HG02973 (cell line): ENCODE measurements at regions not wholly inside any gene's neighbourhood (a gene's known extent, or its start where the extent isn't known, plus 50 kb on each side); places are given as distances from the start of the nearest gene placed in this dataset.

Source experiments
- ATAC-seq: cut with Tn5 transposase; IDR thresholded peaks from one replicate; pipeline ENCODE4 v1.9.1; 2021; ENCODE audit warnings: moderate library complexity; ENCODE audit not compliant: unreplicated experiment

DNA sequence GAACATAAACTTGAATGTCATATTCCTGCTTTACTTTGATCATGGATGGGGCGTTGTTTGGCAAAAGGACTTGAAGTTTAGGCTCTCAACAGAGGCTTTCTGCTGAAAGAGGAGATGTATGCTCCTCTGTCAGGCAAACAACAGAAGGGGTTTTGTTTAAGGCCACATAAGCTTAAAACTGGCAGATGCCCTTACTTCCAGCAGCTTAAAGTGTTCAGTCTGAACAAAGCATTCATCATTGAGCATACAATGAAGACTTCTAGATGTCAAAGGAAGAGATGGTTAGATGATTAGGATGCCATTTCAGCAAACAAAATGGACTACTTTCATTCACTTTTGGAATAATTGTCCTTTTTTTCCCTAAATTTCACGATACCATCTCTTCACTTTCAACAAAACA, 484.5 kb downstream of the SLITRK6 start:
- ATAC-seq = no peak

GRCh38 chr13:85313761-85314503, 485.3 kb downstream of the SLITRK6 start:
- ATAC-seq = no peak

DNA sequence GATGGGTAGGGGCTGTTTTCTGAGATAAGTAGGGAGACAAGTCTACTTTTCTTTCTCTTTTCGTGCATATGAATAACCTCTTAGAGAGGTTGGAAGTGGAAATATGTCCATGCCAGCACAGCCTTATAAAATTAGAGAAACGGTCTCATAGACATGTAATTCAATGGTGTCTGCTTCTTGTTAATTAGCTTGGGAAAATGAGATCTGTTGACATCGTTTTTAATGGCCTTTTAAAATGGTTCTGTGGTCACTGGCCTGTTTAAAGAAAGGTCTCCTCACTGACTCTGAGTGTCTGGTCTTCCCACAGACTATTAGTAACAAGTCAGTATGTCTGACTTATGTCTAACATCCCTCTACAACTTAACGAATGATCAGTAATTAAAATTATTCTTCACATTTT, 487.1 kb downstream of the SLITRK6 start:
- no peak for ATAC-seq

DNA sequence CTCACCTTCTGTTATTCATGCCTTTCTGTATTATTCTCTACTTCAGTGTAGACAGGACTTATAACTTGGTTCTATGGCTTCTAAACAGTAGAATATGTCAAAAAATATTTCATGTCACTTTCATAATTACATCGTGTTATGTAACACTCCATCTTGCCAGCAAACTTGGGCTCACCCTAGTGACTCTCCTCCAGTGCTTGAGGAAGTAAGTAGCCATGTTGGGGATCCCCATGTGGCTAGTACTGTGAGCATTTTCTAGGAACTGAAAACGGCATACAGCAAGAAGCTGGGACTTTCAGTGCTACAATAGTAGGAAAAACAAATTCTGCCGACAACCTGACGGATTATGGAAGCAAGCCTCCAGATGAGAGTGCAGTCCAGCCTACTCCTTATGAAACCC, 495.6 kb downstream of the SLITRK6 start:
- ATAC-seq = no peak

GRCh38 chr13:85298387-85298924, 500.8 kb downstream of the SLITRK6 start:
- ATAC-seq = no peak

DNA sequence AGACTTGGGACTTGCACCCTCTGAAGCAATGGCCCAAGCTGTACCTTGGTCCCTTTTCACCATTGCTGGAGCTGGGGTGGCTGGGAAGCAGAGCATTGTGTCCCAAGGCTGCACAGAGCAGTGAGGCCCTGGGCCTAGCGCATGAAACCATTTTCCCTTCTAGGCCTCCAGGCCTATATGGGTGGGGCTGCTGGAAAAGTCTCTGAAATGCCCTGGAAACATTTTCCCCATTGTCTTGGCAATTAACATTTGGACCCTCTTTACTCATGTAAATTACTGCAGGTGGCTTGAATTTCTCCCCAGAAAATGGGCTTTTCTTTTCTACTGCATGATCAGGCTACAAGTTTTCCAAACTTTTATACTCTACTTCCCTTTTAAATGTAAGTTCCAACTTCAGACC, 510.5 kb downstream of the SLITRK6 start:
- ATAC-seq = no peak

DNA sequence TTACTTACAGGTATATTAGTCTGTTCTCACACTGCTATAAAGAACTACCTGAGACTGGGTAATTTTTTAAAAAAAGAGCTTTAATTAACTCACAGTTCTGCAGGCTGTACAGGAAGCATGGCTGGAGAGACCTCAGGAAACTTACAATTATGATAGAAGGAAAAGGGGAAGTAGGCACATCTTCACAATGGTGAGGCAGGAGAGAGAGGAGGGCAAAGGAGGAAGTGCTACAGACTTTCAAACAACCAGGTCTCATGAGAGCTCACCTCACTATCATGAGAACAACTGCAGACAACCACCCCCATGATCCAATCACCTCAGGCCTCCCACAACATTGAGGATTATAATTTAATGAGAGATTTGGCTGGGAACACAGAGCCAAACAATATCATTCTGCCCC, 511.7 kb downstream of the SLITRK6 start:
- ATAC-seq = no peak

DNA sequence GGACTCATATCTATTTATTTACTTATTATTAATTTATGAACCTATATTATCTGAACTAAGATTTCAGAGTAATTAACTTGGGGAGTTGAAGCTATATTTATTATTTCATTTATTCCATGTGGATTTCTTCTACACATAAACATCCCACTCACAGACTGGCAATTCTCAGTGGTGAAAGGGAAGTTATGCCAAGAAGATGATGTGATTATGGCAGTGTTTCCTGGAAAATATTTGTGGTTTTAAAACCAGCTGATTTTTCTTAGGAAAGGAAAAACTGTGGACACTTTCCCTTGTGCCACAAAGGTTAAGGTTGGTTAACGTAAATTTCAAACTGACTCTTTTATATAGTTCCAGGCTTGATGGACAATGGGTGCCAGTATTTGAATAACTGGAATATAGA, 513.1 kb downstream of the SLITRK6 start:
- ATAC-seq = no peak

DNA sequence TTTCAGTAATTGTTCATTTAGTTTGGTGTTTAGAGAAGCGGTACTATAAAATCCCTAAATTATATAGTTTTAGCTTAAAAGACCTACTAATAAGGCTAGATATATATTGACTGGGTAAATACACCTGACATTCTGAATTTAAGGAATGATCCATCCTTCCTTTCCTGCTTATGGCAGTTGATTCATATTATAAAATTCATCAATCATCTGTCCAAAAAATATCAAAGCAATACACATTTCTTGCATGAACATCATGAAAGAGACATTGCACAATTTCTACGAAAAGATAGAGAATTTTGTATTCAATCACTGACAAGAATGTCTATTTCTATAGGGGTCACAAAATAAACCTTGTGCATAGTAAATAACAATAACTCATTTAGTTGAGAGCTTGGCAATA, 514.9 kb downstream of the SLITRK6 start:
- ATAC-seq = no peak

GRCh38 chr13:85283408-85283807, 515.8 kb downstream of the SLITRK6 start:
- ATAC-seq = no peak

DNA sequence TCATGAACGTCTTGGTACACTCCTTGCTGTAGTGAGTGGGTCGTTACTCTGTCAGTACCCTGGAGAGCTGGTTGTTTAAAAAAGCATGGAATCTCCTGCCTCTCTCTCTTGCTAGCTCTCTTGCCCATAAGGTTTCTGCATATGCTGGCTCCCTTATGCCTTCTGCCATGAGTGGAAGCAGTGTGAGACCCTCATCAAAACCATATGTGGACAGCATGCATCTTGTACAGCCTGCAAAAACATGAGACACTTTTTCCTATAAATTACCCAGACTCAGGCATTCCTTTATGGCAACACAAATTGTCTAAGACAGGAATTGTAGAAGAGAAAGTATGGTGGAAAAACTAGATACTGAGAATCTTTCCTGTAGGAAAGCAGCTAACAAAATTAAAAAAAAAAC, 516.3 kb downstream of the SLITRK6 start:
- ATAC-seq = no peak

GRCh38 chr13:85278851-85279250, 520.4 kb downstream of the SLITRK6 start:
- no peak for ATAC-seq

DNA sequence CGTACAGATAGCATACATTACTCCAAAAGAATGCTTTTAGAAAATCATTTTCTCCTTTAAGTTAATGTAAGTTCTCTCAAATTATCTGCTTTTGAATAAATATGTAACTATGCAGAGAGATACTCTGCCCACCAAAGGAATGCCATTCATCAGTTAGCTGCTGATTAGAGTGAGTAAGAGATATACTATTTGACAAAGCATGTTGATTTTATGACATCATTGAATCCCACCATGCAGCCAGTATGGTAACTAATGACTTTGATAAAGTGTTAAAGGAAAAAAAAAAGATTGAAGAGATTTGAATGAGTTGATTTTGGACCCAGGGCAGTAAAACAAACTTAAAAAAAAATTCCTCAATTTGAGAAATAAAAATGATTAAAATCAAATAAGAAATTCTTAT, 521.5 kb downstream of the SLITRK6 start:
- ATAC-seq = no peak

GRCh38 chr13:85266771-85267170, 532.4 kb downstream of the SLITRK6 start:
- ATAC-seq = no peak

DNA sequence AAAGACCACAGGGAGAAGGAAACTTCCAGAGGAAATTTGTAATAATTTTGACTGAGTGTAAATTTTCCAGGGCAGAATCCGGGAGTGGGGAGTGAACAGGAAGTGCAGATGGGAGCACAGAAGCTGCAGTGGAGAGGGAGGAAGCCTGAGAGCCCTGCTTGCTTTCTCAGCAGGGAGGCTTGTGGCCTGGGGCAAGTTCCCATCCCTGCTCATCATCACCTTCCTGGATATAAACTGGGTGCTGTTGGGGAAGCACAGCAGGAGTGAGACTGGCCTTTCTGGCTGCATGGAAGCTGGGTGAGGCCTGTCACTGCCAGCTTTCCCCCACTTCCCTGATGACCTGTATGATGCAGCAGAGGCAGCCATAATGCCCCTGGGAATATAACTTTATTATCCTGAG, 532.9 kb downstream of the SLITRK6 start:
- ATAC-seq = no peak

- ATAC-seq = no peak
Measured at GRCh38 chr13:85265296-85265695, 533.9 kb downstream of the SLITRK6 start.

DNA sequence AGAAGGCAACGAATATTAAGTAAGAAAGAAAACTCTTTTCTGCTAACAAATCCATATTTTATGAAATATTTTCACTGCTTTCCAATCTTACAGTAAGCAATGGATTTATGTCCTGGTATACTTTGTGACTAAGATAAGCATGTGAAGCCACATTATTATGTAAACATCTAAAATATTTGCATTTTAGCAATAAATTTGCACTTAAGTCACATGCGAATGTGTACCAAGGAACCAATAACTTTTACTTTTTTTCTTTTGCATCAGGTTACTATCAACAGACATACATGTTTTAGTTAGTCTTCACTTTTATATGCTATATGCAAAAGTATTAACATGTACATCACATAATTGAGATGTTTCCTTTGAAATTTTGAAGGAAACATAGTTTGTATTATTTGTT, 536.7 kb downstream of the SLITRK6 start:
- ATAC-seq = no peak

DNA sequence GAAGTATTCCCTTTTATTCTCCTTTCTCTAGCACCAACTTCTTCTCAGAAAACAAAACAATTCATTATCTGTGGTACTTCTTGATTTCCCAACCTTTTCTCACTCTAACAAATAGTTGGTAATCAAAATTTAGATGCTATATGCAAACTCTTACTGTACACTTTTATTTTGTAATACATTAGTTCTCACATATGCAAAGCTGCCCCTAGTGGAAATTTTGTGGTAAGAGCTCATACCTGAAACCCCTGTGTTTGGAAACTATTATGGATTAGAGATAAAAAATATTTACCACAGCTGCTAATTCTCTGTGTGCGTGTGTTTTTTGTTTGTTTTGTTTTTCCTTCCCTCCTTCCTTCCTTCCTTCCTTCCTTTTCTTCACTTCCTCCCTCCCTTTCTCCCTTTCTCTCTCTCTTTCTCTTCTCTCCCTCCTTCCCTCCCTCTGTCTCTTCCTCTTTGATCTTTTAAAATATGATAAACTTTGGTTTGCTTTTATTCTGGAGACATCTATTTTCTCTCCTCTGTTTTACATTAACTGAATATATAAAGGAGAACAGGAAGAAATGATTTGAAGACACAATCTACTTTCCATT, 537.4 kb downstream of the SLITRK6 start:
- ATAC-seq = no peak

DNA sequence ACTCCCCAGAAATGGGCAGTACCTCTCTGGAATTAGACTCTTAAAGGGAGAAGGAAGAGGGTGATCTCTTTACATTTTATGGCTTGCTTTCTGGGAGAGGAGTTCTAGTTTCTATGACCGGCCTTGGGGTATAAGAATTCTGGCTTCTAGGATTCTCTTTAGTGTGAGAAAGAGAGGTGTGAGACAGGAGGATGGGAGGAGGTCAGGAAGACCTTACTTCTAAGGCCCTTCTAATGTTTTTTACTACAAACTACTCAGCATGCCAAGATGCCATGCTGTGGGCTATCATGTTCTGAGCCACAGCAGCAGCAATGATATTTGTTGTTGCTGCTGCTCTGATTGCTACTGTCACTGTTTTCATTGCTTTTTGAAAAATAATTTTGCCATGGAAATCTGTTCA, 538.3 kb downstream of the SLITRK6 start:
- no peak for ATAC-seq

DNA sequence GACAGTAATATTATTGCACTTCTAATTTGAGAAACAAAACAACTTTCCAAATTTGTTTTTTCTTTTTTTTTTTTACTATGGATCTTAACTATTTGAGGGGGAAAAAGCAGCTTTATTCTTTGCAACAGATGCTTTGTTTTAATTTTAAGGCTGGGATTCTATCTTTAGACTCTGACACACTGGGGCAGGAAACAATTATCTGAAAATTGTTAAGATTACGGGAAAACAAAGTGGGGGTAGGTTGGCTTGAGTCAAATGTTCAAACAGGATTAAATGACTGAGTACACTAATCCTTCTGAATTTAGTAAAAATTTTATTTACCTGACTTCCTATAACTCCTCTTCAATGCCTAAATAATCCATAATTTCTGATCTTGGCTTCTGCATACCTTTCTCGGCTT, 543.2 kb downstream of the SLITRK6 start:
- ATAC-seq = no peak

DNA sequence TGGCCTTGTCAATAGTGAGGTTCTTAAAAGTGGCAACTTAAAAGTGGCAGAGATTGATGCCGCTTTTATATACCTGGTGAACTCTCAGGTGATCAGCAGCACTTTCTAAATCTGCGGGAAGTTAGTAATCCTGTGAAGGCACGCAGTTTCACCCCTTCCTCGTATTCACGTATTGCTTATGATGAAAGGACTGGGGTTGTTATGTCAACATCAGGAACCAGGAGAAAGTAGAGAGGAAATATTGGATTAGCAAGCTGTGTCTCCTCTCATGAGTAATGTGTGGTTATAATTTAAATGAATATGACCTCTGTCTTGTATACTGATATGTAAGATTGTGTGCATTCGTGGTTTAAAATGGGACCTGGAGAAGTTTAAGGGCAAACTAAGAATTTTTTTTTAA, 544.6 kb downstream of the SLITRK6 start:
- no peak for ATAC-seq

GRCh38 chr13:85249151-85249550, 550.1 kb downstream of the SLITRK6 start:
- ATAC-seq = no peak

GRCh38 chr13:85247780-85248179, 551.4 kb downstream of the SLITRK6 start:
- ATAC-seq = no peak
